ENCODE measurements at regions not wholly inside any gene's neighbourhood (a gene's known extent, or its start where the extent isn't known, plus 50 kb on each side); places are given as distances from the start of the nearest gene placed in this dataset.

- Histone ChIP-seq H3K9me3 (replicated peaks; ENCODE audit: control insufficient read depth, low read depth, low read length) (no peaks in the 10 kb centered on the region), H3K36me3 (ENCODE audit: control insufficient read depth, insufficient read depth, low read length) (no peaks in the 10 kb centered on the region), H3K4me1 (ENCODE audit: control insufficient read depth, insufficient read depth, low read length) (no peaks in the 10 kb centered on the region), H3K4me3 (ENCODE audit: low read length) (no peak overlapping the region), H3K27me3 (ENCODE audit: control insufficient read depth, insufficient read depth, low read length) (no peaks in the 10 kb centered on the region), H3K27ac (ENCODE audit: low read length) (no peak overlapping the region)
- DNase-seq: no peak
- no CpG with 5 or more reads among the region's 1 CpG for WGBS (ENCODE audit: insufficient coverage)
These were observed 668.5 kb downstream of the NCAM2 start for GRCh38 chr21:21666689-21667088.

DNA sequence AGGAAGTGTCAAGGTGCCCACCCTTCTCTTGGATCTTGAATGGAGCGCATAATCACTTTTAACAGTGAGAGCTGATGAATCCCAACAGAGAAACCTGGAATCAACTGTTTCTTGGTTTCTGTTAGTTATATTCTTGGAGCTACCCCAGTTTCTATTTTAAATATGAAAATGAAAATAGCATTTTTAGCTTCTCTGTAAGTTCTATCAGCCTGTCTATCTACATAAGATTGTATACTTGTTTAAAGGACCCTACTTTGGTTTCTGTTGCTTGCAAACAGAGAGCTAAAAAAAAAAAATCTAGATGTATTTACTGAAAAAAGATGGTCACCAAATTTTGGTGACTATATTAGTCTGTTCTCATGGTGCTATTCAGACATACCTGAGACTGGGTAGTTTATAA, 670.0 kb downstream of the NCAM2 start:
- DNase-seq: no peak
- Histone ChIP-seq H3K4me1 (ENCODE audit: control insufficient read depth, insufficient read depth, low read length) (no peaks in the 10 kb centered on the region), H3K27ac (ENCODE audit: low read length) (no peak overlapping the region), H3K4me3 (ENCODE audit: low read length) (no peak overlapping the region), H3K9me3 (replicated peaks; ENCODE audit: control insufficient read depth, low read depth, low read length) (no peaks in the 10 kb centered on the region), H3K36me3 (ENCODE audit: control insufficient read depth, insufficient read depth, low read length) (no peaks in the 10 kb centered on the region), H3K27me3 (ENCODE audit: control insufficient read depth, insufficient read depth, low read length) (no peaks in the 10 kb centered on the region)
- WGBS (ENCODE audit: insufficient coverage): no CpG with 5 or more reads among the region's 1 CpG

- Histone ChIP-seq H3K4me3 (ENCODE audit: low read length) (no peak overlapping the region), H3K36me3 (ENCODE audit: control insufficient read depth, insufficient read depth, low read length) (no peaks in the 10 kb centered on the region), H3K27ac (ENCODE audit: low read length) (no peak overlapping the region), H3K9me3 (replicated peaks; ENCODE audit: control insufficient read depth, low read depth, low read length) (no peaks in the 10 kb centered on the region), H3K27me3 (ENCODE audit: control insufficient read depth, insufficient read depth, low read length) (no peaks in the 10 kb centered on the region), H3K4me1 (ENCODE audit: control insufficient read depth, insufficient read depth, low read length) (no peaks in the 10 kb centered on the region)
- no CpG with 5 or more reads among the region's 1 CpG for WGBS (ENCODE audit: insufficient coverage)
- no peak for DNase-seq
These were observed 675.8 kb downstream of the NCAM2 start for GRCh38 chr21:21673959-21674358.

DNA sequence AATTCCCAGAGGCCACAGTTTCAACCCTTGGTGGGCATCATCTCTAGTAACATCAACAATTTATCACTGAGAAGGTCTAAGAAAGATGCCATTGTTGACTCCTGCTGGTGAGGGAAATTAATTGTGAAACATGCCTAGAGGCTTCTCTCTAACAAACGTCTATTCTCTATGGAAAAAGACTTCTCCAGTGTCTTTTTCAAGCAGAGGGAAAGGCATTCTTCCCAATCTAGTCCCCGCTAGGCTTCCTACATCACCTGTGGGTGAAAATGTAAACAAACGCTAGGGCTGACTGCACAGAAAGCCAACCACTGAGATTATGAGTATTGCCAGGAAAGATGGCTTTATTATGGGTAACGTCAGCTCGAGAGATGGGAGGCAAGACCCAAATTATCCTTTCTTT, 677.4 kb downstream of the NCAM2 start:
- Histone ChIP-seq H3K9me3 (replicated peaks; ENCODE audit: control insufficient read depth, low read depth, low read length) (peaks cover 2% of the 10 kb centered on the region), H3K4me3 (ENCODE audit: low read length) (no peak overlapping the region), H3K27me3 (ENCODE audit: control insufficient read depth, insufficient read depth, low read length) (no peaks in the 10 kb centered on the region), H3K36me3 (ENCODE audit: control insufficient read depth, insufficient read depth, low read length) (no peaks in the 10 kb centered on the region), H3K4me1 (ENCODE audit: control insufficient read depth, insufficient read depth, low read length) (no peaks in the 10 kb centered on the region), H3K27ac (ENCODE audit: low read length) (no peak overlapping the region)
- DNase-seq: no peak
- 80% methylated on average over 1 of the region's 5 CpGs for WGBS (ENCODE audit: insufficient coverage)

DNA sequence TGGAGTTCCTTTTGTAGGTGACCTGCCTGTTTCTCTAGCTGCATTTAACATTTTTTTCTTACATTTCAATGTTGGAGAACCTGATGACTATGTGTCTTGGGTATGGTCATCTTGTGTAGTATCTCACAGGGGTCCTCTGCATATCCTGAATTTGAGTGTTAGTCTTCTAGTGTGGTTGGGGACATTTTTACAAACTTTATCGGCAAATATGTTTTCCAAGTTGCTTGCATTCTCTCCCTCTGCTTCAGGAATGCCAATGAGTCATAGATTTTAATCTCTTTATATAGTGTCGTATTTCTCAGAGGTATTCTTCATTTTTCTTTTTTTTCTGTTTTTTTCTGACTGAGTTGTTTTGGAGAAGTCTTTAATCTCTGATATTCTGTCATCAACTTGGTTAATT, 684.0 kb downstream of the NCAM2 start:
- H3K4me3 ChIP-seq (ENCODE audit: low read length): no peak overlapping the region
- WGBS (ENCODE audit: insufficient coverage): no CpG with 5 or more reads among the region's 2 CpGs
- no peak for DNase-seq
- H3K36me3 ChIP-seq (ENCODE audit: control insufficient read depth, insufficient read depth, low read length): no peaks in the 10 kb centered on the region
- H3K27me3 ChIP-seq (ENCODE audit: control insufficient read depth, insufficient read depth, low read length): no peaks in the 10 kb centered on the region
- H3K4me1 ChIP-seq (ENCODE audit: control insufficient read depth, insufficient read depth, low read length): no peaks in the 10 kb centered on the region
- peaks cover 5% of the 10 kb centered on the region for H3K9me3 ChIP-seq (replicated peaks; ENCODE audit: control insufficient read depth, low read depth, low read length)
- H3K27ac ChIP-seq (ENCODE audit: low read length): no peak overlapping the region

- Histone ChIP-seq H3K4me3 (ENCODE audit: low read length) (no peak overlapping the region), H3K27ac (ENCODE audit: low read length) (no peak overlapping the region), H3K9me3 (replicated peaks; ENCODE audit: control insufficient read depth, low read depth, low read length) (no peaks in the 10 kb centered on the region), H3K4me1 (ENCODE audit: control insufficient read depth, insufficient read depth, low read length) (no peaks in the 10 kb centered on the region), H3K27me3 (ENCODE audit: control insufficient read depth, insufficient read depth, low read length) (no peaks in the 10 kb centered on the region), H3K36me3 (ENCODE audit: control insufficient read depth, insufficient read depth, low read length) (no peaks in the 10 kb centered on the region)
- WGBS (ENCODE audit: insufficient coverage): 53% methylated on average over 7 of the region's 8 CpGs
- peak; percentile 5 for DNase-seq
These were observed 690.7 kb downstream of the NCAM2 start for GRCh38 chr21:21688889-21689288.

DNA sequence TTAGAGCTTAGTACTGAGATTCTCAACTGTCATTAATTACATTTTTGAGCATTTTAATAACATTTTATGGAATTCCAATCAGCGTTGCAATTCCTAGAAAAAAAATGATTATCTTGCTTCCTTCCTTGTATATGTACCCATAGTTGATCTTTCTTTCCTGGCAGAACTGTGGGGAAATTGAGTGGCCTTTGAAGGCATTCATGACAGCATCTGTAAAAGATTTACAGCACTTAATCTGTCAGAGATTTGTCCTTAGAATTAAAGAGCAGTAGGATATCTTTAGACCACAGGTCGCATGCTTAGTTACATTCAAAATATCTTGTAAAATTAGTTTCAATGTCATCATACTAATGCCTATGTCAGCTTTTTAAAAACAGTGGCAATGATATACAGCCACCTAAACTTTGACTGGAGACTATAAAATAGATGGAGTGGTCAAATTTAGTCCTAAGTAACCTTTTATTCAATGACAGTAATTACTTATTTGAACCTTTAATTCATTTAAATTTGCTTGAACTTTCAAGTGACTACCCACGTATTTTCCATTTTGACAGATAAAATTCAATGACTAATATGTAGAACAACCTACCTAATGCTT, 692.0 kb downstream of the NCAM2 start:
- Histone ChIP-seq H3K4me1 (ENCODE audit: control insufficient read depth, insufficient read depth, low read length) (no peaks in the 10 kb centered on the region), H3K27me3 (ENCODE audit: control insufficient read depth, insufficient read depth, low read length) (no peaks in the 10 kb centered on the region), H3K27ac (ENCODE audit: low read length) (no peak overlapping the region), H3K36me3 (ENCODE audit: control insufficient read depth, insufficient read depth, low read length) (no peaks in the 10 kb centered on the region), H3K4me3 (ENCODE audit: low read length) (no peak overlapping the region), H3K9me3 (replicated peaks; ENCODE audit: control insufficient read depth, low read depth, low read length) (no peaks in the 10 kb centered on the region)
- no peak for DNase-seq
- no CpG with 5 or more reads among the region's 3 CpGs for WGBS (ENCODE audit: insufficient coverage)

DNA sequence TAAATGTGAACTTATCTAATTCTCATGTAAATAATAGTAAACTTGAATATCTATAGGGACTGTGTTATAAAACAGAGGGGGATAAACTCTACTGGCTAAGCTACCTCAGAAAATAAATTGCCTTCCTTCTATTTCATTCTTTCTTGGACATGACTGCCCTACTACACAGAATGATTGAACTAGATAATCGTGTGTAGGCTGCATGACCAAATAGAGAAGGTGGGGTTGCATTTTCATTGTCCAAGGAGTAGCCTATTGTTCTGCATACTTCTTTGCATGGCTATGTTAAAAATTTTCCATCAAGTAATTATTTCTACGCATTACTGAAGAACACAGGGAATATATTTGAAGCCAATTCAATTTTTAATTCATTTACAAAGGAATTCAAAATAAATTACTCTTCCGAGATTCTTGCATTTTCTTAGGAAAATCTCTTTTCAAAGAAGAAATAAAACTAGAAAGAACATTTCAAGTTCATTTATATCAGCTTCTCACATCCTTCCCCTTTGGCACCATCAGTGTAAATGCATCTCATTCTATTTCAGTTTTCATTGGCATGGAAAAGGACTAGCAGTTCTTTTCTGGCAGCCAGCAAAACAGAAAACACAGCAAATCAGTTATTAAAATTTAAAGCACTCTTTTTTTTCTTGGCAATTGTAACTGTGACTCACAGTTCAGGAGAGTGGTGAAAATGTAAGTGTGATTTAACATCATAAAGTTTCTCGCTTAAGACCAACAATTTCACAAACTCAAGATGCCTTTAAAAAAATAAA, 714.7 kb downstream of the NCAM2 start:
- Histone ChIP-seq H3K36me3 (ENCODE audit: control insufficient read depth, insufficient read depth, low read length) (no peaks in the 10 kb centered on the region), H3K27ac (ENCODE audit: low read length) (no peak overlapping the region), H3K9me3 (replicated peaks; ENCODE audit: control insufficient read depth, low read depth, low read length) (no peaks in the 10 kb centered on the region), H3K4me3 (ENCODE audit: low read length) (no peak overlapping the region), H3K27me3 (ENCODE audit: control insufficient read depth, insufficient read depth, low read length) (no peaks in the 10 kb centered on the region), H3K4me1 (ENCODE audit: control insufficient read depth, insufficient read depth, low read length) (no peaks in the 10 kb centered on the region)
- no CpG with 5 or more reads among the region's 4 CpGs for WGBS (ENCODE audit: insufficient coverage)
- peak; percentile 86 for DNase-seq

GRCh38 chr21:21713651-21714180, 715.5 kb downstream of the NCAM2 start:
- H3K36me3 ChIP-seq (ENCODE audit: control insufficient read depth, insufficient read depth, low read length): no peaks in the 10 kb centered on the region
- no peak for DNase-seq
- no peaks in the 10 kb centered on the region for H3K27me3 ChIP-seq (ENCODE audit: control insufficient read depth, insufficient read depth, low read length)
- H3K9me3 ChIP-seq (replicated peaks; ENCODE audit: control insufficient read depth, low read depth, low read length): no peaks in the 10 kb centered on the region
- no CpG with 5 or more reads among the region's 3 CpGs for WGBS (ENCODE audit: insufficient coverage)
- H3K4me1 ChIP-seq (ENCODE audit: control insufficient read depth, insufficient read depth, low read length): no peaks in the 10 kb centered on the region
- H3K4me3 ChIP-seq (ENCODE audit: low read length): no peak overlapping the region
- H3K27ac ChIP-seq (ENCODE audit: low read length): no peak overlapping the region

DNA sequence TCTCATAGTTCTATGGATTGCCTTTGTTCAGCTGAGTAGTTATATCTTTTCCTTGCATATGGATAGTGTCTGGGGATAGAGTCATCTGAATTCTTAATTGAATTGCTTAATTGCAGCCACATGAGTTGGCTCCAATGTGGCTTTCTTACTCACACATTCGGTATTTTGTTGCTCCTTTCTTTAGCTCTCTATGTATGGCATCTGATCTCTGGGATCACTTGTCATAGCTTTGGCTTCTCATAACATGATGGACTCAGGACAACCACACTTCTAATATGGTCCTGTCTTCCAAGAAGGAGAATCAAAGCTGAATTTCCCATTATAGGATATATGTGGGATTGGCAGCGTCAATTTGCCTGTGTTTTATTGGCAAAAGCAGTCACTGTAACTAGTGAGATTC, 716.2 kb downstream of the NCAM2 start:
- Histone ChIP-seq H3K4me1 (ENCODE audit: control insufficient read depth, insufficient read depth, low read length) (no peaks in the 10 kb centered on the region), H3K27ac (ENCODE audit: low read length) (no peak overlapping the region), H3K27me3 (ENCODE audit: control insufficient read depth, insufficient read depth, low read length) (no peaks in the 10 kb centered on the region), H3K9me3 (replicated peaks; ENCODE audit: control insufficient read depth, low read depth, low read length) (no peaks in the 10 kb centered on the region), H3K36me3 (ENCODE audit: control insufficient read depth, insufficient read depth, low read length) (no peaks in the 10 kb centered on the region), H3K4me3 (ENCODE audit: low read length) (no peak overlapping the region)
- WGBS (ENCODE audit: insufficient coverage): 75% methylated on average over 1 of the region's 2 CpGs
- peak; percentile 23 for DNase-seq

All from muscle of leg (tissue), 3 donors.